ENCODE measurements at regions not wholly inside any gene's neighbourhood (a gene's known extent, or its start where the extent isn't known, plus 50 kb on each side); places are given as distances from the start of the nearest gene placed in this dataset.

- no peaks in the 10 kb centered on the region for H3K27me3 ChIP-seq (ENCODE audit: control insufficient read depth in 3 of 3, insufficient read depth in 3 of 3, low read length in 2 of 3)
- ATAC-seq (ENCODE audit: insufficient read depth, low FRiP score) (no peak), DNase-seq (no peak)
- H3K4me3 ChIP-seq = no peak overlapping the region
- TF ChIP-seq CTCF (IDR thresholded peaks at IDR 0.05; ENCODE audit: control extremely low read depth, extremely low read depth) = no peak
- no peaks in the 10 kb centered on the region for H3K9me3 ChIP-seq (ENCODE audit: control insufficient read depth in 4 of 4, insufficient read depth in 3 of 4, low read length in 3 of 4)
- peaks cover 0 to 9% (median 0%) of the 10 kb centered on the region in 5 donors for H3K4me1 ChIP-seq (ENCODE audit: control insufficient read depth in 5 of 5, insufficient read depth in 5 of 5, low read length in 5 of 5)
- no peak overlapping the region for H3K9ac ChIP-seq (ENCODE audit: insufficient read depth in 1 of 2, low read length in 2 of 2)
- no peak overlapping the region for H3K27ac ChIP-seq (ENCODE audit: low read depth in 1 of 2, low read length in 1 of 2)
- WGBS, 2 donors = 83 to 88% methylated on average over 1 of the region's 1 CpG
- no peaks in the 10 kb centered on the region for H3K36me3 ChIP-seq (ENCODE audit: control insufficient read depth in 4 of 4, insufficient read depth in 4 of 4, low read length in 4 of 4)
These were observed 130.5 kb upstream of the MB21D2 start for GRCh38 chr3:193048127-193048526.

- no peak overlapping the region for H3K27ac ChIP-seq (ENCODE audit: low read depth in 1 of 2, low read length in 1 of 2)
- 64 to 74% methylated on average over 4 of the region's 4 CpGs for WGBS, 2 donors
- H3K36me3 ChIP-seq (ENCODE audit: control insufficient read depth in 4 of 4, insufficient read depth in 4 of 4, low read length in 4 of 4) = no peaks in the 10 kb centered on the region
- ATAC-seq (ENCODE audit: insufficient read depth, low FRiP score) (no peak), DNase-seq (no peak)
- no peak overlapping the region for H3K4me3 ChIP-seq
- no peak overlapping the region for H3K9ac ChIP-seq (ENCODE audit: insufficient read depth in 1 of 2, low read length in 2 of 2)
- H3K27me3 ChIP-seq (ENCODE audit: control insufficient read depth in 3 of 3, insufficient read depth in 3 of 3, low read length in 2 of 3) = no peaks in the 10 kb centered on the region
- TF ChIP-seq CTCF (IDR thresholded peaks at IDR 0.05; ENCODE audit: control extremely low read depth, extremely low read depth) = no peak
- H3K4me1 ChIP-seq (ENCODE audit: control insufficient read depth in 5 of 5, insufficient read depth in 5 of 5, low read length in 5 of 5) = peaks cover 0 to 9% (median 0%) of the 10 kb centered on the region in 5 donors
- H3K9me3 ChIP-seq (ENCODE audit: control insufficient read depth in 4 of 4, insufficient read depth in 3 of 4, low read length in 3 of 4) = no peaks in the 10 kb centered on the region
These were observed 132.3 kb upstream of the MB21D2 start for GRCh38 chr3:193049935-193050334.

GRCh38 chr3:193051314-193051713 is 133.7 kb upstream of the MB21D2 start:
- no peak overlapping the region for H3K27ac ChIP-seq (ENCODE audit: low read depth in 1 of 2, low read length in 1 of 2)
- no peaks in the 10 kb centered on the region for H3K9me3 ChIP-seq (ENCODE audit: control insufficient read depth in 4 of 4, insufficient read depth in 3 of 4, low read length in 3 of 4)
- ATAC-seq (ENCODE audit: insufficient read depth, low FRiP score) (no peak), DNase-seq (no peak)
- no peak overlapping the region for H3K4me3 ChIP-seq
- peaks cover 0 to 9% (median 0%) of the 10 kb centered on the region in 5 donors for H3K4me1 ChIP-seq (ENCODE audit: control insufficient read depth in 5 of 5, insufficient read depth in 5 of 5, low read length in 5 of 5)
- H3K27me3 ChIP-seq (ENCODE audit: control insufficient read depth in 3 of 3, insufficient read depth in 3 of 3, low read length in 2 of 3) = no peaks in the 10 kb centered on the region
- H3K36me3 ChIP-seq (ENCODE audit: control insufficient read depth in 4 of 4, insufficient read depth in 4 of 4, low read length in 4 of 4) = no peaks in the 10 kb centered on the region
- H3K9ac ChIP-seq (ENCODE audit: insufficient read depth in 1 of 2, low read length in 2 of 2) = no peak overlapping the region
- 88 to 92% methylated on average over 4 of the region's 4 CpGs for WGBS, 2 donors
- TF ChIP-seq CTCF (IDR thresholded peaks at IDR 0.05; ENCODE audit: control extremely low read depth, extremely low read depth) = no peak

- H3K4me1 ChIP-seq (ENCODE audit: control insufficient read depth in 5 of 5, insufficient read depth in 5 of 5, low read length in 5 of 5) = peaks cover 0 to 9% (median 0%) of the 10 kb centered on the region in 5 donors
- no peak overlapping the region for H3K4me3 ChIP-seq
- no peaks in the 10 kb centered on the region for H3K27me3 ChIP-seq (ENCODE audit: control insufficient read depth in 3 of 3, insufficient read depth in 3 of 3, low read length in 2 of 3)
- no peak for TF ChIP-seq CTCF (IDR thresholded peaks at IDR 0.05; ENCODE audit: control extremely low read depth, extremely low read depth)
- H3K9ac ChIP-seq (ENCODE audit: insufficient read depth in 1 of 2, low read length in 2 of 2) = no peak overlapping the region
- no peaks in the 10 kb centered on the region for H3K36me3 ChIP-seq (ENCODE audit: control insufficient read depth in 4 of 4, insufficient read depth in 4 of 4, low read length in 4 of 4)
- H3K27ac ChIP-seq (ENCODE audit: low read depth in 1 of 2, low read length in 1 of 2) = no peak overlapping the region
- ATAC-seq (ENCODE audit: insufficient read depth, low FRiP score) = no peak
- H3K9me3 ChIP-seq (ENCODE audit: control insufficient read depth in 4 of 4, insufficient read depth in 3 of 4, low read length in 3 of 4) = no peaks in the 10 kb centered on the region
- DNase-seq = peak; percentile 14 to 84 (median 53)
- 70 to 81% methylated on average over 8 of the region's 8 CpGs for WGBS, 2 donors
These were observed 134.8 kb upstream of the MB21D2 start for GRCh38 chr3:193052354-193053045.
